ENCODE measurements at regions not wholly inside any gene's neighbourhood (a gene's known extent, or its start where the extent isn't known, plus 50 kb on each side); places are given as distances from the start of the nearest gene placed in this dataset.

- Histone ChIP-seq H3K27me3 (no peaks in the 10 kb centered on the region), H3K27ac (no peak overlapping the region), H3K4me3 (no peak overlapping the region), H3K4me1 (no peaks in the 10 kb centered on the region), H3K36me3 (no peaks in the 10 kb centered on the region), H3K9me3 (no peaks in the 10 kb centered on the region)
- intact Hi-C loops (cut with DNase I; ENCODE audit: low total_unique reads) = no loop called here
- DNase-seq = no peak
- in situ Hi-C loops (cut with MboI; ENCODE audit: low pct_ligation_motif_present in 1 of 4, low pct_unique_long_range_greater_than_20kb in 1 of 4, low sequenced_read_pairs in 3 of 4) = no loop called here
- TF ChIP-seq EP300 (IDR thresholded peaks at IDR 0.05; ENCODE audit: low read depth) (no peak), POLR2A (IDR thresholded peaks at IDR 0.05) (no peak), POLR2AphosphoS5 (IDR thresholded peaks at IDR 0.05) (no peak)
- TF ChIP-seq, protein P1, sequence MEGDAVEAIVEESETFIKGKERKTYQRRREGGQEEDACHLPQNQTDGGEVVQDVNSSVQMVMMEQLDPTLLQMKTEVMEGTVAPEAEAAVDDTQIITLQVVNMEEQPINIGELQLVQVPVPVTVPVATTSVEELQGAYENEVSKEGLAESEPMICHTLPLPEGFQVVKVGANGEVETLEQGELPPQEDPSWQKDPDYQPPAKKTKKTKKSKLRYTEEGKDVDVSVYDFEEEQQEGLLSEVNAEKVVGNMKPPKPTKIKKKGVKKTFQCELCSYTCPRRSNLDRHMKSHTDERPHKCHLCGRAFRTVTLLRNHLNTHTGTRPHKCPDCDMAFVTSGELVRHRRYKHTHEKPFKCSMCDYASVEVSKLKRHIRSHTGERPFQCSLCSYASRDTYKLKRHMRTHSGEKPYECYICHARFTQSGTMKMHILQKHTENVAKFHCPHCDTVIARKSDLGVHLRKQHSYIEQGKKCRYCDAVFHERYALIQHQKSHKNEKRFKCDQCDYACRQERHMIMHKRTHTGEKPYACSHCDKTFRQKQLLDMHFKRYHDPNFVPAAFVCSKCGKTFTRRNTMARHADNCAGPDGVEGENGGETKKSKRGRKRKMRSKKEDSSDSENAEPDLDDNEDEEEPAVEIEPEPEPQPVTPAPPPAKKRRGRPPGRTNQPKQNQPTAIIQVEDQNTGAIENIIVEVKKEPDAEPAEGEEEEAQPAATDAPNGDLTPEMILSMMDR (IDR thresholded peaks at IDR 0.05) = no peak
- WGBS, 2 donors (ENCODE audit: low coverage in 1 of 2) = 72 to 83% methylated on average over 3 to 4 of the region's 4 CpGs
Measured at GRCh38 chr21:27077501-27077900, 110.6 kb upstream of the ADAMTS5 start.

DNA sequence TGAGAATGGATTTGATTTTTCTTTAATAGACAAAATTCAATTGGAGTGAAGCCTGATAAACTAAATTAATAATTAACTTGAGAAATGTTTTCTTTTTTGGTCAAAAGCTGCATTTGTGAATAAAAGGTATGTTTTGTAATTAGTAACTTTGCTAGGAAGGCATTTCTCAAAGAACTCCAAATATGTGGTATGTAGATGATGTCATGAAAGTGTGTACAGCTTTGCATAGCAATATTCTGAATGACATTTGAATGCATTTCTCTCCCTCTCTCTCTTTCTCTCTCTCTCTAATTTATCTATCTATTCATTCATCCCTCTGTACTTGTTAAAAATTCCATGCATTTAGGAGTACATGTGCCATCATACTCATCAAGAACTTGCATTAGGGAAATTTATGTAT lies 109.1 kb upstream of the ADAMTS5 start:
- TF ChIP-seq EP300 (IDR thresholded peaks at IDR 0.05; ENCODE audit: low read depth) = no peak
- no peak for TF ChIP-seq POLR2A (IDR thresholded peaks at IDR 0.05)
- TF ChIP-seq, protein P1 (IDR thresholded peaks at IDR 0.05) = no peak
- no peak for TF ChIP-seq POLR2AphosphoS5 (IDR thresholded peaks at IDR 0.05)
- intact Hi-C loops (cut with DNase I; ENCODE audit: low total_unique reads) = no loop called here
- no peak overlapping the region for H3K4me3 ChIP-seq

DNA sequence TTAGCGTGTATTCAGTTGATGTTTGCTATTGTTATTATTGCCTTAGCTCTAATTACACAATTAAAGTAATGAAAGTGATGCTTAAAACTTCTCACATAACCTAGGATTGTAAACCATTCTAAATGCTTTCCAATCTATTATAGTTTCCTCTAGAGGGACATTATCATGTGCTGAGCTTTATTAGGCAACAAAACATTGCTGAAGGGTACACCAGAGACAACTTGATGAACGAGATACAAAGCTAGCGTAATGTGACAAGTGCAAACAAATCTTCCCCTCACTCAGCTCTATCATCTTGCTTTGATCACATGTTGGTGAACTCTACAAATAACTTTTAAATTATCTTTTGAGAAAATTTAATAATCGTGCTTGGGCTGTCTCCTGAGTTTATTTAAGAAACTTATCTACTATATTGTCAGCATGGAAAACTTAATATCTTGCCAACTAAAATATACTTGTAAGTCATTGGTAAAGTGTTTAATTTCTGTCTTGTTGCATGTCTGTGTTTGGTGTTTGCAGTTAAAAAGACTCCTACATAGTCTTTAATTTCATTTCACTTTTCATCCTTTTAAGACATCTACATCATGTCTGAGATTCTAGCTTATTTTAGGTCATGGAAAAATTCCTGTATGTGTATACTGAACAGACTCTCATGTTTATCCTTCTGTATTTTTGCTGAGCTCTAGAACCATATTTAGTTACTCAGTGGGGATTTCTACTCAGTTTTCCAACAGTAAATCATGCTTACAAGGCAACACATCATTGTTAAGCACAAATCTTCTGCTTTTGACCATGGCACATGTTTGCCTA lies 104.2 kb upstream of the ADAMTS5 start:
- 38 to 53% methylated on average over 4 of the region's 4 CpGs for WGBS, 2 donors (ENCODE audit: low coverage in 1 of 2)
- intact Hi-C loops (cut with DNase I; ENCODE audit: low total_unique reads) = no loop called here
- in situ Hi-C loops (cut with MboI; ENCODE audit: low pct_ligation_motif_present in 1 of 4, low pct_unique_long_range_greater_than_20kb in 1 of 4, low sequenced_read_pairs in 3 of 4) = no loop called here

More for the DNA sequence above, 109.1 kb upstream of the ADAMTS5 start:
- in situ Hi-C loops (cut with MboI; ENCODE audit: low pct_ligation_motif_present in 1 of 4, low pct_unique_long_range_greater_than_20kb in 1 of 4, low sequenced_read_pairs in 3 of 4) = no loop called here
- H3K27me3 ChIP-seq = no peaks in the 10 kb centered on the region
- no peaks in the 10 kb centered on the region for H3K9me3 ChIP-seq
- no peaks in the 10 kb centered on the region for H3K36me3 ChIP-seq
- H3K27ac ChIP-seq = no peak overlapping the region
- no peak for DNase-seq
- H3K4me1 ChIP-seq = no peaks in the 10 kb centered on the region

DNA sequence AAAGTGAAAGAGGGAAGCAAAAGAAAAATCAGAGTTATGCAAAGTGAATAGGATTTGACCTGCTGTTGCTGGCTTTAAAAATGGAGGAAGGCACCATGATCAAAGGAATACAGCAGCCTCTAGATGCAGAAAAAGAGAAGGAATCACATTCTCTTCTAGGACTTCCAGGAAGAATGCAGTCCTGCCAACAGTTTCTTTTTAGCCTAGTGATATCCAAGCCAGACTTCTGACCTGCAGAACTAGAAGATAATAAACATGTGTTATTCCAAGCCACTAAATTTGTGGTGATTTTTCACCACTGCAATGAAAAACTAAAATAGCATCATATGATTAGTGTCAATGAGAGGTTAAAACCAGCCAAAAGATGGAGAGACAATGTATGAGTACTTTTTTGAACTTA lies 101.9 kb upstream of the ADAMTS5 start:
- no peak for DNase-seq
- intact Hi-C loops (cut with DNase I; ENCODE audit: low total_unique reads) (loop anchor here (5.0 kb wide), 1 partner anchor 267 kb away; no protein-coding TSS in a partner anchor), in situ Hi-C loops (cut with MboI; ENCODE audit: low pct_ligation_motif_present in 1 of 4, low pct_unique_long_range_greater_than_20kb in 1 of 4, low sequenced_read_pairs in 3 of 4) (no loop called here)
- H3K4me3 ChIP-seq = no peak overlapping the region
- no peak for TF ChIP-seq POLR2AphosphoS5 (IDR thresholded peaks at IDR 0.05)
- no peak for TF ChIP-seq EP300 (IDR thresholded peaks at IDR 0.05; ENCODE audit: low read depth)
- TF ChIP-seq POLR2A (IDR thresholded peaks at IDR 0.05) = no peak
- TF ChIP-seq, protein P1 (IDR thresholded peaks at IDR 0.05) = no peak
- no peaks in the 10 kb centered on the region for H3K9me3 ChIP-seq
- no peaks in the 10 kb centered on the region for H3K4me1 ChIP-seq
- peak overlapping the region in 1 of 4 donors; percentile 11 for H3K27ac ChIP-seq
- H3K36me3 ChIP-seq = no peaks in the 10 kb centered on the region
- no peaks in the 10 kb centered on the region for H3K27me3 ChIP-seq

More for the DNA sequence above, 104.2 kb upstream of the ADAMTS5 start:
- no peaks in the 10 kb centered on the region for H3K27me3 ChIP-seq
- no peak overlapping the region for H3K4me3 ChIP-seq
- no peaks in the 10 kb centered on the region for H3K9me3 ChIP-seq
- peak overlapping the region in 1 of 4 donors; percentile 23 for H3K27ac ChIP-seq
- no peaks in the 10 kb centered on the region for H3K36me3 ChIP-seq
- no peaks in the 10 kb centered on the region for H3K4me1 ChIP-seq
- DNase-seq = no peak
- TF ChIP-seq POLR2A (IDR thresholded peaks at IDR 0.05) (no peak), EP300 (IDR thresholded peaks at IDR 0.05; ENCODE audit: low read depth) (no peak), POLR2AphosphoS5 (IDR thresholded peaks at IDR 0.05) (no peak)
- TF ChIP-seq, protein P1 (IDR thresholded peaks at IDR 0.05) = no peak

All from transverse colon (tissue), 4 donors.